Ishikawa (cell line): ENCODE measurements at regions not wholly inside any gene's neighbourhood (a gene's known extent, or its start where the extent isn't known, plus 50 kb on each side); places are given as distances from the start of the nearest gene placed in this dataset.

ENCODE experiments used
- CEBPB ChIP-seq: IDR thresholded peaks from 2 replicates; pipeline ENCODE4 v1.6.1; 2012
- EP300 ChIP-seq: IDR thresholded peaks from 2 replicates; pipeline ENCODE4 v1.6.1; 2012; ENCODE audit warnings: borderline replicate concordance
- NFIC ChIP-seq: IDR thresholded peaks from 2 replicates; pipeline ENCODE4 v1.6.1; 2012
- REST ChIP-seq: IDR thresholded peaks from 2 replicates; pipeline ENCODE4 v1.6.1; 2012; ENCODE audit warnings: low read depth, mild to moderate bottlenecking

GRCh38 chr6:23985015-23985414 is 141.0 kb upstream of the NRSN1 start:
- TF ChIP-seq NFIC (no peak), REST (no peak), EP300 (no peak), CEBPB (no peak)
